GM19452 (cell line): ENCODE measurements at regions not wholly inside any gene's neighbourhood (a gene's known extent, or its start where the extent isn't known, plus 50 kb on each side); places are given as distances from the start of the nearest gene placed in this dataset.

ENCODE experiments used
- ATAC-seq: cut with Tn5 transposase; IDR thresholded peaks from one replicate; pipeline ENCODE4 v1.9.1; 2021; ENCODE audit not compliant: unreplicated experiment

DNA sequence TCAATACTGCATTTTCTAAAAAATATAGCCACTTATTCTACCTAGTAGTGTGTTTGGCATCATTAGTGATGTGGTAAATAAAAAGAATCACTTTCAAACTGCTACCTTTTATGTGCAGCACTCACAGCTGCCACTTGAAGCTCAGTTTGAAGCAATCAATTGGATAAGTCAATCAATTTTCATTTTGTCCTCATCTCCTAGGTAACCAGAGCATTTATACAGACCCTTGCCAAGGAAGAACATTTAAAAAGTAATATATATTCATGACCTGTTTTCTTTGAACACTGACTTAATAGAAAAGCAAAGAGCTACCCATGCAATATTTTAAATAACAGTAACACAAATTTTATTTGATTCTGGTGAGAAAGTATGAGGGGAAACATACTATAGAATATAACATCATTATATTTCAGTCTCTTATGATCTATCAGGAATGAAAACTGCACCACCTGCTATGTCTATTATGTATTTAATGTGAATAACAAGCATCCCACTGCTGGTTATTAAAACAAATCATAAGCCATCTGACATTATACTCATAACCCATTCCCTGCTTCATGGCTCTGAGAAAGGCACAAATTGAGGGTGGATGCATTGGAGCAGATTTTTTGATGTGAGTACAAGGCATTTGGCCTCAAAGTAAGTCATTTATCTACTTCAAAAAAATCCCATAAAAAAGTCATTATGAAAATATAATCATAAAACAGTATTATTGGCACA, 168.4 kb upstream of the C21orf91 start:
- ATAC-seq = no peak

DNA sequence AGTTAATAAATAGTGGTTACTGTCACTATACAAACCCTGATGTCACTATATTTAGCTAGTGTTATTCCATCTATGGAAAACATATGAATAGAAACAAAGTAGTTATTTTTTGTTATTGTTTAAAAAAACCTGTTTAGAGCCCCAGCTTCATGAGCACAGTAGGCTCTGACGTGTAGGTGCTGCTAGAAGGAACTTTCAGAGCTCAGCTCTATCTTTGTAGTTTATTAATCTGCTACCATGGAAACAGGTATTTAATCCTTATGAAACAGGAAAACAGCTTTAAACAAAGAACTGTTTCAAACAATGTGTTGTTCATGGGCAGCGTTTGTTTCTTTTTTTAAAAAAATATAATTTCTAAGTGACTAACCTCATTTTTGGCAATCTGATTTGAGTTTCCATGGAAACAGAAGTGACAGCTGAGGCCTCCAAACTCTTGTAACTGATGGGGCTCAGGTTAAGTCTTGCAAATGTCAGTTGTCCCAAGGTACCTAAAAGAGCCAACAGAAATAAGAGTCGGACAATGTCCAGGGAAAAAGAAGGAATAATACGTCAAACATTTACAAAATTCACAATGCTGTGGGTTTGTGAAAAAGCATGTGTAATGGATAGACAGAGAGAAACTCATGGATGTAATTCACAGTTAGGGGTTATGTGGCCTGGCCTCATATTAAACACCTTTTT, 162.0 kb upstream of the C21orf91 start:
- no peak for ATAC-seq

DNA sequence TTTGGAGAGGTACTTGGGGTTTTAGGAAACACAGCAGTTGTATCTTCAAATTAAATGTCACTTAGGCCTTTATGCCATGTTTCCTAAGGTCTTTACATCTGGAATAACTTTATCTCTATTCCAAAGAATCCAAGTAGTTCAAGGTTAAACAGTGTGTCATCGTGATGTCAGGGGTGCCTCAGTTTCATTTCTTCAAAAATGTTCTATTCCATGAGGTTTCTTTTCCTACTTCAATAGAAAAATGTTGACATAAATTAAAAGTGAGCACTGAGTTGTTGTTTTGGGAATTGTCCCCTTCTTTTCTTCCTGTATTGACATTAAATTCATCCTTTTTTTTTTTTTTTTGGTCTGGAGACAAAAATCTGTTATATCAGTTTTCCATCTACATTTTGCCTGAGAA, 160.6 kb upstream of the C21orf91 start:
- ATAC-seq = no peak

DNA sequence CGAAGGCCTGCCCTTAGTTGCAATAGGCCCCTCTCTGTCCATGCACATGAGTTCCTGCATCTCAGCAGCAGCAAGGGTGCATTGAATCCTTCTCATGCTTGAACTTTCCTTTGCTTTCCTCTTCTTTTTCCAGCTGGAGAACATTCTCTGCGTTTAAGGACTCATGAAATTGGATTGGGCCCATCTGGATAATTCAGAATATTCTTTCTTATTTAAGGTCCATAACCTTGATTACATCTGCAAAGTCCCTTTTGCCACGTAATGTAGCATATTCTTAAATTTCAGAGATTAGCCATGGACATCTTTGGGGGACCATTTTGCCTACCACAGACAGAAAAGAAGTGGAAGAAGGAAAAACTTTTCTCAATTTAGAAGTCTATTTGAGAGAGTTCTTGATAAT, 159.7 kb upstream of the C21orf91 start:
- ATAC-seq = no peak

DNA sequence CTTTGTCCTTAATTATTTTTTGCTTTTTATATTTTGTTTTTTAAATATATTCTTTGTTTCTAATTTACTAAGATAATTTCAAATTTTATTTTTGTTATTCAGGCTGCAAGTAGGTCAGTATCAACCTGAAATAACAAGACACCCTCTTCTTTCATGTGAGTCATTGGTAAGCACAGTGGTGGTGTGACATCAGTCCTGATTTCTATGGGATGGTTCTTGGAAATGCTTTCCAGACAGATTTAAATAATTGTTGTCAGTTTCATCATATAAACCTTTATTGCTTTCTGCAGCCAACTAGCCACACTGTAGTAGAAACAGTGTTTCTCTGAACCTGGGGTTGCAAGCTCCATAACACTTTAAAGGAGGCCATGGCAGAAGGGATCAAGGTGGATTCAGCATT, 157.5 kb upstream of the C21orf91 start:
- no peak for ATAC-seq

DNA sequence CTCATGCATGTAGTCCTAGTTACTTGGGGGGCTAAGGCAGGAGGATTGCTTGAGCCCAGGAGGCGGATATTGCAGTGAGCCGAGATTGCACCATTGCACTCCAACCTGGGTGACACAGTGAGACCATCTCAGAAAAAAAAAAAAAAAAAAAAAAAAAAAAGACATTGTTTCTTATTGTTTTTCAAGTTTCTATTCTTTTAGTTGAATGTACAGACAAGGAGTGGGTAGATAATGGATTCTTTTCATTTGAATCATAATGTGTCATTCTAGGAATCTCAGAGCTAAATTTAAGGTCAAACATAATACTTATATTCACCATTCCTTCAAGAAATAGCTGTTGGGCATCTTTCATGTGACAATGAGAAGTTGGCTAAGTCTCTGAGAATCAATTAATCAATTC, 157.0 kb upstream of the C21orf91 start:
- ATAC-seq = no peak

DNA sequence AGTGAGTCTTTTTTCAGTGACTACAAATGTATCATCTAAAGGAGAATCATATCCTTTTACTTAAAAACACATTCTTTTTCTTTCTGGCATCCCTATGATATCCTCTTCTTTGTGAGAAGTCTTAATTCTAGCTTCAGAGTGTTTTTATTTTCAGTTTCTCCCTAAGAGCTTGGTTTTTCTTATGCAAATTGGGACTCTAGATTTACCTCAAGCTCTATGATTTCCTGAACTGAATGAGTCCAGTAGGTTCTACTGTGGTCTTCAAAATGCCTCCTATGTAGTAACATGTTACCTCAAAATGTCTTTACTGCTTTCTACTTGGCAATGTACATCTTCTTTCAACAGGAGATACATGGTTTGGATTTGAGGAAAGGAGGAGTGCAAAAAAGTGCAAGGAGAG, 148.2 kb upstream of the C21orf91 start:
- ATAC-seq = no peak

DNA sequence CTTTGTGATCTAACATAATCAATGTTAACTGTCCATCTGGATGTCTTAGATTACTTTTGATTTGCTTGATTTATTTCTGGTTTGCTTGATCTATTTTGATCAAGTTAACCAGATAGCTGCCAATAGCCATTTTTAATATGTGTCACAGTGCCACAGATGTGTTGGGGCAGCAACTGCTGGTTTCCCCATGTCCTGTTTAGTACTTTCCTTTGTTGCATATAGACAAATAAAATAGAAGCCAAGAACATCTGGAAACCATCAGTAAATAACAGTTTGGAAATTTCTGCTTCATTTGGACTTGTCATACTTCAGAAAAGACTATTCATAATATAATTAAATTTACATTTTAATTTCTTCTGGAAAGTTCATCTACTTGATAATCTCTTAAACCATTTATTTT, 145.6 kb upstream of the C21orf91 start:
- no peak for ATAC-seq

DNA sequence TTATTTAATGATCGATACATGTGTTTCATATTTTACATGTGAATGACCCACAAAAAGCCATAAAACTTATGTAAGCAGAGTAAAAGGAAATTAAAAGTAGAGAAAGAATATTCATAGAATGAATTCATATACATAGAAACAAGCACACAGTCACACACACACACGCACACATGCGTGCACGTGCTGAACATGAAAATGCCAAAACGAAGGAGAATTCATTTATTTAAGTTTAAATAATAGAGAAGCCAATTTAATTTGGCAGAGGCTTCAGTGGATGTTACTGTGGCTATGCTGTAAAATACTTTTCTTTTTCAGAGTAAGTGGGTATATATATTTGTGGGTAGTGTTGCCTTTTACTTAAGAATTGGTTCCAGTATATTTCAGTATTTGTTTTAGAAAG, 145.0 kb upstream of the C21orf91 start:
- no peak for ATAC-seq

DNA sequence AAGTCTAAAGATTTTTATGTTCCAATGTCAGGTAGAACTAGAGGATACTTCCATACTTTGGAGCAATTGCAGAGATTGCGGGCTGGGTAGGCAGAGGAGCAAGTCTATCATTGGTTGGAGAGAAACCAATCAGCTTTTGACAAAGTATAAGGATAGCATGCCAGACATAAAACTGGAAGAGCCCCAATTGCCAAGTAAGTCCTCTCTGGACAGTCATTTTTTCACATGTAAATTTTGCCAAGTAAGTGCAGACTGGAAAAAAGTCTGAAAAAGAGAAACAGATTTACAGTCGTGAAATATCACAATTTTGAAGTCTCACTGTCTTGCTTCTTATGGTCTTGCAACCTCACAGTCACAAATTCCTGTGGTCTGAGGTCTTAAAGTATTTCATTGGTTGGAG, 131.4 kb upstream of the C21orf91 start:
- ATAC-seq = no peak

DNA sequence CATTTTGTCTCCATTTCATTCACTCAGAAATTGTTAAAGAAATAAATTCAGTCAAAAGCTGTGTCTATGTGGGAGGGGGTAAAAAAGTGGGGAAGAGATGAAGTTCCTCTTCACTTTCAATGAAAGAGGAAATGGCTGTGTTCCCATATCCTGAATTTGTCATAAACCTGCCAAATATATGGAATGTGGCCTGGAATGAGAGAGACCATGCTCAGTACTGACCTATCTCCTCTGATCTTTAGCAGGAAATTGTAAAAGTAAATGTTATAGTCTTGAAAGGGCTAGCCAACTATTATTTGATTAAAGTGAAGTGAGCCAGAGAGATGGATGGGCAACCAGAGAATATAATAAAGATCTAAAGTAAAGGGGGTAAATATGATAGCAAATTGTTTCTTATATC, 130.3 kb upstream of the C21orf91 start:
- ATAC-seq = no peak

DNA sequence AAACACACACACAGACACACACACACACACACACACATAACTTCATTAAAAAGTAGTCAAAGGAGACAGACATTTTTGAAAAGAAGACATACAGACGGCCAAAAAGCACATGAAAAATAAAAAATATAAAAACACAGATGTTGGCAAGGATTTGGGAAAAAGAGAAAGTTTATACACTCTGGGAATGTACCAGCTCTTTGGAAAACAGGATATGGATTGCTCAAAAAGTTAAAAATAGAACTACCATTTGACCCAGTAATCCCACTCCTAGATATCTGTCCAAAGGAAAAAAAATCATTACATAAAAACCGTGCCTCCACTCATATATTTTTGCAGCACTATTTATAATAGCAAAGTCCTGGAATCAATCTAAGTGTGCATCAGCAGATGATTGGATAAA, 128.4 kb upstream of the C21orf91 start:
- no peak for ATAC-seq

DNA sequence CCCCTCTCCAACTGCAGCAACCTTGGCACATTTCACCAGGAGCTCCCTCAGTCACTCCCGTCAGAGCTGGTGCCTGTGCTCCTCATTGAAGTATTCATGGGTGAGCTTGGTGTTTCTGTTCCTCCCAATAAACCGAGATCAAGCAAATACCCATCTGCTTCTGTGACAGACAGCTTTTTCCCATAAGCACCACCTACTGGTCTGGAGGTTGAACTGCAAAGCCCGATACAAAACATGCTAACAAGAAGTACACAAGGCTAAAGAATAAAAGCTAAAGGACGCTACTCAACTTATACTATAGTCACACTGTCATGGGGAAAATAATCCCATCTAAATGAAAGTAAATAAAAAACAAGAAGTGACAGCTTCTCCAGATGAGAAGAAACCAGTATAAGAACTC, 111.9 kb upstream of the C21orf91 start:
- ATAC-seq = no peak

DNA sequence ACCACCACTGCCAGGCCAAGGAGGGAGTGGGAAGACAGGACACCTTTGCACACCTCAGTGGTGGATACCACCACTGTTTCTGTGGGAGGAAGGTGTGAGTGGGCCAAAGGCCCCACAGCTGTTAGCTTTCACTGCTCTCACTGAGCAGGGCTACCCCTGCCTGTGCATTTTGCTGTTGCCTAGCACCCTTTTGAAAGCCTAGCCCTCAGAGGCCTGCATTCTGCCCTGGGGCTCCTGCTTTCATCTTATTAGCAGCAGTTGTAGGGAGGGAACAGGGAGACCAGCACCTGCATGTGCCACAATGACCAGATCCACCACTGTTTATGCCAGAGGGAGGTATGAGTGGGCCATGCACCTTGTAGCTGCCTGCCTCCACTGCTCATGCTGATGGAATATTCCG, 110.9 kb upstream of the C21orf91 start:
- ATAC-seq = no peak

DNA sequence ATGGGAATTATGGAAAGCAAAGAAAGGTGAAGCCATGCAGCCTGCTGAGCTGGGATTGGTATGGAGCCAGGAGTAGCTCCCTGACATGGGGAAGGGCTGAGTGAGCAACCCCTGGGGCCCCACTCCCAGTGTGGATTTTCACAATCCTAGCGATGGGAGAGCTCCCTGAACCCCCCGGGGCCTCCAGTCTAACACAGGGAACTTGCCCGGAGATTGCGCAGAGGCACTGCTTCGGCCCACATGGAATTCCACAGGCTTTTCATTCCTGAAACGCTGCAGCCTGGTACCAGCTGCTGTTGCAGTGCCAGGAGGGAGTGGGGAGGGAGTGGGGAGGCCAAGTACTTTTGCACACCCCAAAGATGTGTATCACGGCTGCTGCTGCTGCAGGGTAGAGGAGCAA, 110.4 kb upstream of the C21orf91 start:
- ATAC-seq = no peak

DNA sequence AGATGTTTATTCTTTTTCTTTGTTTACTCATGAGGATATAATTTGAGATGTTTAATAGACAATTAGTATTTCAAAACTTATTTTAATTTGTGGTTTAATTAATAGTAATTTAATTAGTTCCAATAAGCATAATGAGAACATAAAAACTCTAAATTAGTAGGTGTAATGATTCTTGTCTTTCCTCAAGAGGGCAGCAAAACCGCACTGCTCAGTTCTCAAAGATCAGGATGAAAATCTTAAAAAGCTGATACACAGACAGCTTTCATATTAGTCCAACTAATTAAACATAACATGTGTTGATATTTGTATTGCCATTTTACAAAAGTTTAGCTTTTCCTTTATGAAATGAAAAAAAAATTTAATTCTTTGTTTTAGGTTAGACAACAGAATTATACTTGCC, 106.7 kb upstream of the C21orf91 start:
- no peak for ATAC-seq

DNA sequence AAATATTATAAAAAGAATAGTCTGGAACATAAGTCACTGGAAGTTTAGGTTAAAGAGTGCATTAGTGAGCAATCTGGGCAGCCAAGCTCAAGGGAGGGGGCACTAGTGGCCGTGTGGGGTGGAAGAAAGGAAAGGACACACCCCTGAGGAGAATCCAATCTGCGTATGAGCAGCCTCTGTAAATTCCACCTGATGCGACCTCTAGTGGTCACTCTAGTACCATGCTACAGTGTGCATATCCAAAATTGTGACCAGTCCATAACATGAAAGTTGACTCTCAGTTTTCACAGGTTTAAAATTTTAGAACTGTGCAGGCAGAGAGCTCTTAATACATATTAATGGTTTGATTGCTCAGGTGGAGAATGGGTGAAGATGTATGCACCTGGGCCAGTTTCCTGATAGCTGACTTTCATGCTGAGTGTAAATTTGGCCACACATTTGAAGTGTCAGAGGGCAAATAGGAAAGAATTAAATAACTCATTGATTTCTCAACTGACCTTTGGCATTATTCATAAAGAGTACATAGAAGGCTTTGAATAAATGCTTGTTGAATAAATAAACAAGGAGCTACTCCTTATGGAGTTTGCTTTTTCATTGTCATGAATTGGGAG, 105.9 kb upstream of the C21orf91 start:
- peak; percentile 86 for ATAC-seq

DNA sequence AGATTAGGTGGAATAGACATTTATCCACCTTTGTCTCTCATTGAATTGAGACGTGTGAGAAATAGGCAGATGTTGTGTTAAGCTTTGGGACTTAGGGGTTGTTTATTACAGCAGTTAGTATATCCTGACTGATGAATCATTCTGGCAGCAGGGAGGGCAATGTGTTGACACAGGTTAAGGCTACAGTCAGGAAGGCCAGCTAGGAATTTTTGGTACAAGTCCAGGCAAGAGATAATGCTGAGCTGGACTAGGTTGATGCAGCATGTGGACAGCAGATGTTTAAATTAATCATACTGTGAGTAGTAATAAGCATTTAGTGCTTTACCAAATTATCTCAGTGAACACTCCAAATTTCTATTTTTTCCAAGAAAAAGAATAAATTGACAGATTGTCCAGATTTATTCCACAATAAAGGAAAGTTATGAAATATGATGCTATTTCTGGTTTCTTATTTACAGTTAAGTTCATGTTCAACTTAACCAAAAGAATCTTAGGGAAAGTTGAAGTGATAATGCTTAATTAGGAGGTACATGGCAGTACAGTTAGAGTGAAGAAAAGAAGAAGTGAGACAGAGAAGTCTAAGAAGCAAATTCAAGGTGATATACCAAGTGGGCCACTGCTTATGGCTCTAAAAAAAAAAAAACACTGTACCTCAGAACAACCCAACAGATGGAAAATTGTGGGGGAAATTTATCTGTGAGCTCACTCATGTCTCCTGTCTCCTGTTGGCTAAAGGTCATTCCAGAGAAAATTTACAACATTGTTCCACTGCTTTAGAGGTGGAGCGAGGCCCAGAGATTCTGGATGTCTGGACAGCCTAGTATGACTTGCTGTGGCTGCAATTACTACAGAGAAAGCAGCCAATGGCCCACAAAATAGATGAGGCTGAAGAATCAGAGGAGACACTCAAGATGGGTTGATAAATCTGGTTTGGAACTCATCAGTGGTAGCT, 102.7 kb upstream of the C21orf91 start:
- ATAC-seq = no peak

DNA sequence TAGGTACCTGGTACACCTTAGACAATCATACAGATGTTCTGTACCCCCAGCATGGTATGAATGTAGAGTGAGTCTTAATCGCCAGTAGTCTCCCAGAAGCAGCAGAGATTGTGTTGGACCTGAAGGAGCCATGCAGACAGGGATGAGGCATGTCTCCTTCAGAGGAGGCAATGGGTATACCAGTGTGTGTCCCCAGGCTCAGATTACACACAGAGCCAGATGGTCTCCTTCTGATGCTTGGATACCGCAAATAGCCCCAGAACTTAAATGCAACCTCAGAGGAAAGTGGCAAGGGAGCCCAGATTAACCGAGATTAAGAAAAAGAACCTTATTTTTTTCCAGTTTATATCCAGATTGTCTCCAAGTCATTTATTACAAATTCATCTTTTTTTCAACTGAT, 96.8 kb upstream of the C21orf91 start:
- ATAC-seq = no peak

DNA sequence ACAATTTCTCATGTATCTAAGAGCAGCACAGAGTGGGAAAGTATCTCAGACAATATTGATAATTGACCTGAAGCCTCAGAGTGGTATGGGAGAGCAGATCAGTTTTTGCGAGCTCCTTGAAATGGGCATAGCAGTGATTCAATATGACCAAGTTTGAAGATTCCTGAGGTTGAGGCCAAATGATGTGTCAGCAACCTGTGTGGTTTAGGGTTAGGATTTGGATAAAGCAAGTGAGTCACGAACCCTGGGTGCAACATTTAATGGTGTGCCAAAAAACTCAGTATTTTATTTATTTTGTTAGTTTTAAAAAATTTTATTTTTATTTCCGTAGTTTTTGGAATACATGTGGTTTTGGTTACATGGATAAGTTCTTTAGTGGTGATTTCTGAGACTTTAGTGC, 92.5 kb upstream of the C21orf91 start:
- no peak for ATAC-seq

DNA sequence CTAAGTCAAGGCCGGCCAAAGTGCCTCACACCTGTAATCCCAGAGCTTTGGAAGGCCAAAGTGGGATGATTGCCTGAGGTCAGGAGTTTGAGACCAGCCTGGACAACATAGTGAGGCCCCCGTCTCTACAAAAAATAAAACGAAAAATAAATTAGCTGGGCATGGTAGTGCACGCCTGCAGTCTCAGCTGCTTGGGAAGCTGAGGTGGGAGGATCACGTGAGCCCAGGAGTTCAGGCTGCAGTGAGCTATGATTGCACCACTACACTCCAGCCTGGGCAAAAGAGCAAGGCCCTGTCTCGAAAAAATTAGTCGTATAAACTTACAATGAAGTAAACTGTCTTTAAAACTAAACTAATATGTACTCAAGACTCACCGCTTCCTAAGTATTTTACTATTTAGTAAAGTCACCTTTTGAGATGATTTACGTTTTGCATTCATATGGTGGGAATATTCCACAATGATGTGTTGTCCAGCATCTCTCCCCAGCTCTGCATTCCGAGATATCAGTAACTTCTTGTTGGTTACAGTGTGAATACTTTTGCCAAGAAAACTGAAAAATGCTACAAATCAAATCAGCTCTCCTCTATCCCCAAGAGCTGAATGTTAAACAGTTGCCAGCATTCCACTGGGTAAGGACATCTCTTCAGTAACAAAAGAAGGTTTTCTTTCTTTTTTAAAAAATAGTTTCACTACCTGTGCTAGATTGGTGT, 84.9 kb upstream of the C21orf91 start:
- no peak for ATAC-seq
